Thoracic aorta (tissue), 2 donors: ENCODE measurements at regions not wholly inside any gene's neighbourhood (a gene's known extent, or its start where the extent isn't known, plus 50 kb on each side); places are given as distances from the start of the nearest gene placed in this dataset.
"Not testable (repeated sequence)": the region's sequence is repeated elsewhere in the genome, so short reads cannot be mapped to it uniquely, and the experiment has no call there.

Experiments
- ATAC-seq: fragments of 150-250 bp; one replicate; pipeline ENCODE4 v1.8.0; 2017; ENCODE audit warnings: low read depth; ENCODE audit not compliant: insufficient number of reproducible peaks, low FRiP score
- DNase-seq: peaks from one replicate; pipeline ENCODE4 v3.0.0-alpha.2; 2020; ENCODE audit warnings: low spot score
- H3K27ac ChIP-seq, 2 donors: fragments of 200-600 bp; sonication (generic); 1 replicate in 1 of 2; 2 replicates in 1 of 2; pipeline ENCODE4 v1.5.1; 2016; ENCODE audit warnings: mild to moderate bottlenecking in 2 of 2, moderate library complexity in 2 of 2
- H3K27me3 ChIP-seq: fragments of 200-600 bp; sonication (generic); replicated peaks from 2 replicates; pipeline ENCODE4 v1.6.0; 2016; ENCODE audit warnings: mild to moderate bottlenecking; ENCODE audit not compliant: insufficient read depth
- H3K36me3 ChIP-seq: fragments of 200-600 bp; sonication (generic); one replicate; pipeline ENCODE4 v1.5.1; 2016
- H3K4me1 ChIP-seq, 2 donors: fragments of 200-600 bp; sonication (generic); 1 replicate in 1 of 2; 2 replicates in 1 of 2; pipeline versions ENCODE4 v1.5.1 to v1.6.0; 2016; ENCODE audit warnings: low read depth in 2 of 2, mild to moderate bottlenecking in 1 of 2; ENCODE audit not compliant: control insufficient read depth in 1 of 2
- H3K4me3 ChIP-seq: fragments of 200-600 bp; sonication (generic); 2 replicates; pipeline ENCODE4 v1.5.1; 2016; ENCODE audit warnings: mild to moderate bottlenecking
- H3K9me3 ChIP-seq: fragments of 200-600 bp; sonication (generic); 2 replicates; pipeline ENCODE4 v1.5.1; 2016

GRCh38 chr7:6986892-6987291, 160.8 kb upstream of the CCZ1B start:
- not testable (repeated sequence) for H3K9me3 ChIP-seq, H3K4me3 ChIP-seq, DNase-seq, H3K4me1 ChIP-seq, H3K27ac ChIP-seq, ATAC-seq, H3K27me3 ChIP-seq, H3K36me3 ChIP-seq

GRCh38 chr7:6988608-6989007, 162.5 kb upstream of the CCZ1B start:
- H3K36me3 ChIP-seq, H3K27ac ChIP-seq, ATAC-seq, DNase-seq, H3K9me3 ChIP-seq, H3K4me1 ChIP-seq, H3K4me3 ChIP-seq, H3K27me3 ChIP-seq: not testable (repeated sequence)

DNA sequence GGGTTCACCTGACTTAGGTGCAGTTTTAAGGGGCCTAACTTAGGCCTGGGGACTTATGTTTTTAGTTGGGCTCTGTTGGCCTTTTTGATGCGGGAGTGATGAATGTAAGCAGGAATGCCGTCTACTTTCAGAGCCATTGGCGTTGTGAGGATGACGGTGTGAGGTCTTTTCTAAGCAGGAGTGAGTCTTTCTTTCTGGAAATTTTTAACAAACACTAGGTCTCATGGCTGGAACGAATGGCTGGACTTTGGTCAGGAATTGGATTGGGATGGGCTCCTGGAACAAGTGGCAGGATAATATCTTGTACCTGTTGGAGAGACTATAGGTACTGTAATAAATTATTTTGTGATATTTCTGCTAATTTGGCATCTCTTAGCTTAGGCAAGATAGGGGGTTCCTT, 163.9 kb upstream of the CCZ1B start:
- not testable (repeated sequence) for ATAC-seq, H3K4me3 ChIP-seq

DNA sequence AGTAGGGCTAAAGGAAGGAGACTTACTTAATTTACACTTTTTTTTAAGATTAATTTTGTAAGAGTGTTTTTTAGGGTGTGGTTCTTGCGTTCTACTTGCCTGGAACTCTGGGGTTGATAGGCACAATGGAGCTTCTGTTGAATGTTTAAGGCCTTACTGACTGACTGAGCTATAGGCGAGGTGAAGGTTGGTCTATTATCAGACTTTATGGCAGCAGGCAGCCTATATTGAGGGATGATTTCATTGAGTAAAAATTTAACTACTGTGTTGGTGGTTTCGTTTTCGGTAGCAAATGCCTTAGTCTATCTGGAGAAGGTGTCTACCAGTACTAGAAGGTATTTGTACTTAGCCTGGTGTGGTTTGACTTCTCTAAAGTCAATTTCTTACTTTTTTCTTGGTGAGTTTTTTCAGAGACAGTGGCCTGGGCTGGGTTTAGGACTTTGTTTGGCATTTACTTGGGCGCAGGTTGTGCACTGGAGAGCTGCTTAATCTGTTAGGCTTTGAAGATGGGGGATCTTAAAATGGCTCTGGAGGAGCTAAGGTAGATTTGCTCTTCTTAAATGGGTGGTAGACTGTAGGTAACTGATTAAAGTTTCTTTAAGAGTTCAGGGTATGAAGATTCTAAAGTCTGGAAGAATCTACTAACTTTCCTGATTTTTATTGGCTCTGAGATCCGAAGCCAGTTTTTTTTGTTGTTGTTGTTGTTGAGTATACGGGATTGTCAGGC, 164.5 kb upstream of the CCZ1B start:
- not testable (repeated sequence) for H3K4me1 ChIP-seq, H3K9me3 ChIP-seq, ATAC-seq, H3K4me3 ChIP-seq, H3K27me3 ChIP-seq, H3K27ac ChIP-seq, DNase-seq, H3K36me3 ChIP-seq

More for the DNA sequence above, 163.9 kb upstream of the CCZ1B start:
- not testable (repeated sequence) for H3K36me3 ChIP-seq, H3K27ac ChIP-seq, H3K9me3 ChIP-seq, H3K27me3 ChIP-seq, H3K4me1 ChIP-seq, DNase-seq

GRCh38 chr7:6991169-6991611, 165.1 kb upstream of the CCZ1B start:
- not testable (repeated sequence) for DNase-seq, H3K36me3 ChIP-seq, H3K4me3 ChIP-seq, ATAC-seq, H3K4me1 ChIP-seq, H3K27me3 ChIP-seq, H3K9me3 ChIP-seq, H3K27ac ChIP-seq

DNA sequence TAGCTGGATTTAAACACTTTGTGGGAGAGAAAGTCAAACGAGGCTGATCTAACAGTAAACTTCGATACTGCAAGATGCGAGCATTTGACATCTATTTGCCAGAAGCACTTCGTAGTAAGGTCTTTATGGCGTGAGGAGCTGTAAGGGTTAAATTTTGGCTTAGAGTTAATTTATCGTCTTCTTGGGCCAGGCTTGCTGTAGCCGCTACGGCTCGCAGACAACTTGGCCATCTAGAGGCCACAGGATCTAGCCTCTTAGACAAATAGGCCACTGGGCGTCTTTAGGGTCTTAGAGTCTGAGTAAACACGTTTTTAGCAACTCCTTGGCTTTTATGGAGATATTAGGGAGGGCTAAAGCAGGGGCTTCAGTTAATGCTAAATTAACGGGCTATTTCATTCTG, 165.6 kb upstream of the CCZ1B start:
- not testable (repeated sequence) for H3K9me3 ChIP-seq, H3K27ac ChIP-seq, H3K4me1 ChIP-seq, ATAC-seq, H3K4me3 ChIP-seq, H3K36me3 ChIP-seq, H3K27me3 ChIP-seq, DNase-seq

GRCh38 chr7:6992133-6992532, 166.1 kb upstream of the CCZ1B start:
- H3K36me3 ChIP-seq, H3K27ac ChIP-seq, H3K4me1 ChIP-seq, H3K4me3 ChIP-seq, H3K27me3 ChIP-seq, DNase-seq, ATAC-seq, H3K9me3 ChIP-seq: not testable (repeated sequence)

DNA sequence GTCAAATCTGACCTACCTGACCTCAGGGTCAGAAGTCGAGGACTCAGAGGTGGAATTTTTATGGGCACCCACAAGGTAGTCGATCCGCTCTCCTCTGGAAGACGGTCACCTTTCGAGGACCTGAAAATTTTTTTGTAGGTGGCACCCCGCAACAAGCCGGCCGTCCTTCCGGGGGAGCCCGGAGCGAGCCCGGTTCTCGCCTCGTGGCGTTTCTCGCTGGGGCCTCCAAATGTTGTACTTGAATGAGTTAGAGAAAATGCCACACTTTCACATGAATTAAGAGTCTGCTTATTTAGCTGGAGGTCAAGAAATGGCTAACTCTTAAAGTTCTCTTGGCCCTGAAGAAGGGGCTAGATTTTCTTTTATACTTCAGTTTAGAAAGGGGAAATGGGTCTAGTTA, 169.0 kb upstream of the CCZ1B start:
- H3K4me1 ChIP-seq, H3K27ac ChIP-seq, ATAC-seq, DNase-seq, H3K36me3 ChIP-seq, H3K4me3 ChIP-seq, H3K27me3 ChIP-seq, H3K9me3 ChIP-seq: not testable (repeated sequence)

DNA sequence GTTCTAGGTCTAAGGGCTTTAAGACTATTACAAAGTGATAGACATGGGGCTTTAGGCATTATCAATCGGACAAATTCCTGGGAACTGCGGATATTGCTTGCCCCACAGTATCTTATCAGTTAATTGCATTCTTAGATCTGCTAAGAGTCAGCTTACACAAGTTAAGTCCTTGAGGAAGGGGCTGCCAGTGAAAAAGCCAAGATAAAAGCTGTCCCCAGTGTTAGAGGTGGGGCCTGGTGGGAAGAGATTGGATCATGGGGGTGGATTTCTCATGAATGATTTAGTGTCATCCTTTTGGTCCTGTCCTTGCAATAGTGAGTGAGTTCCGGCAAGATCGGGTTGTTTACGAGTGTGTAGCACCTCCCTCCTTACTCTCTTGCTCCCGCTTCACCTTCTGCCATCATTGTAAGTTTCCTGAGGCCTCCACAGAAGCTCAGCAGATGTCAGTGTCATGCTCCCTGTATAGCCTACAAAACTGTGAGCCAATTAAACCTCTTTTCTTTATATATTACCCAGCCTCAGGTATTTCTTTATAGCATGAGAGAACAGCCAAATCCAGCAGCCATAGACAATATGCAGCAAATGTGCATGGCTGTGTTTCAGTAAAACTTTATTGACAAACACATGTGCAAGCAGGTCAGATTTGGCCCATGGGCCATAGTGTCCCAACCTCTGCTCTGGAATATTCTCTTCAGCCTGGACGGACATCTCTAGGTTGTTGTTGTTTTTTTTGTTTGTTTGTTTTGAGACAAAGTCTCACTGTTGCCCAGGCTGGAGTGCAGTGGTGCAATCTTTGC, 169.6 kb upstream of the CCZ1B start:
- not testable (repeated sequence) for H3K4me3 ChIP-seq, H3K27ac ChIP-seq, ATAC-seq, H3K9me3 ChIP-seq, H3K4me1 ChIP-seq, H3K27me3 ChIP-seq, H3K36me3 ChIP-seq, DNase-seq

GRCh38 chr7:6999067-6999666, 173.1 kb upstream of the CCZ1B start:
- DNase-seq, H3K36me3 ChIP-seq, H3K27me3 ChIP-seq, H3K27ac ChIP-seq, ATAC-seq, H3K4me3 ChIP-seq, H3K9me3 ChIP-seq, H3K4me1 ChIP-seq: not testable (repeated sequence)
